ENCODE measurements at regions not wholly inside any gene's neighbourhood (a gene's known extent, or its start where the extent isn't known, plus 50 kb on each side); places are given as distances from the start of the nearest gene placed in this dataset.

GRCh38 chr10:60663850-60664249, 114.4 kb upstream of the CDK1 start:
- DNase-seq: peak; percentile 59

DNA sequence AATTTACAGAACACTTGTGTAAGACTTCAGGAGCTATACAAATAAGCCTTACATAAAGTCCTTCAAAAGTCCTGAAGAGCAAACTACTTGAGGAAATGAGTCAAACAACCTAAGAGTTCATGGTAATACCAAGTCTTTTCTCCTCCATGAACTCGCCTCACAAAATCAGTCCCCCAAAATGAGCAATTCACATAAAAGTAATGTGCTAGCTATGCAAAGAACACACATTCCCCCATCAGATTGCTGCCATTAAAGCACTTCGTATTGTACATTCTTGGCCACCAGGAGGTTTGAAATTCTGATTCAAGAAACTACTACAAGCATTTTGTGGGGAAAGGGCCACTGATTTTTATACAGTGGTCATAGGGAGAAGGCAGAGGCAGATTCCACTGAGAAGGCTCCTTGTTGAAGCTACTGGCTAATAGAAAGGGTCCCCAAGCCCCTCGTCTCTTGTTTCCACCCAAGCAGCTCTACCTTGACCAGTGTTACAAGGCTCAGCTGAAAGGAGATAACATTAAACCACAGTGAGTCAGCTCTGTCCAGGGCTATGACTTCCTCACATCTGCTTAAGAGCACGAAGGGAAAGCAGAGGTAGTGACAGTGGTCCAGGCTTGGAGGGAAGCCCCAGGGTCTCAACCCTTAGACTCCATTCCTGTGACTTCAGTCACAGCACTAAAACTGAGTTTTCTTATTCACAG, 115.2 kb upstream of the CDK1 start:
- DNase-seq: no peak

DNA sequence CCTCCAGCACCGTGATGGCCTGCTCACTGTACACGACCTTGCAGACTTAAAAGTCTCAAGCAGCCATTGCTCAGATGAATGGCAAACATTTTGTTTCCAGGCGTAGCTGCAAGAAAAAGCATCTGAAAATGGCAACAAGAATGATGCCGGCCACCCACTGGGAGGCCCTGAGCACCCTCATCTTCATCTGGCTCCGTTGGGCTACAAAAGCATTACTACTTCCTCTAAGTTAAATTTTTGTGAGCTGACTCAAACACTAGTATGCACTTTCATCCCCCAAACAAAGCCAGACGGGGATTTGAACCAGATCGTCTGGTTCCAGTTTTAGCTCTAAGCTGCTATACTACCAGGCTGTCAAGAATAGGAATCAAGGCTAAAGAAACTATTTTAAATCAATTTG, 116.6 kb upstream of the CDK1 start:
- DNase-seq: no peak

- no peak for DNase-seq
Measured at GRCh38 chr10:60660625-60661024, 117.7 kb upstream of the CDK1 start.

GRCh38 chr10:60654813-60655464, 123.3 kb upstream of the CDK1 start:
- no peak for DNase-seq

DNA sequence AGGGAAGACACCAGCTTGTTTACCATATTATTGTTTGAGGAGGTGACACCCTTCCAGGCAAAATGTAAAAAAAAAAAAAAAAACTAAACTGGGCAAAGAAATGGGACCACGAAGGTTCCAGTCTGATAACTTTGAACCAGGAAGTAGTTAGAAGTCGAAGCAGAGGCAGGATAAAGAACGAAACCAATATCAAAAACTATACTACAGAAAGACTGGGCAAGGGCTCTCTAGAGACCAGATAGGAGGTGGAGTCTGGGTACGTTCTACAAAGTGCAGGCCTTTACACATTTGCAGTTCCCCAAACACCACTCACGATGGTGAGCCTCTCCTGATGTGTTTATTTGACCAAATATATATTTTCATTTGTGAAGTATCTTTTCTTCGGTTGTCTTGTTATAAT, 125.7 kb upstream of the CDK1 start:
- no peak for DNase-seq

- no peak for DNase-seq
Measured at GRCh38 chr10:60650378-60650800, 127.9 kb upstream of the CDK1 start.

DNA sequence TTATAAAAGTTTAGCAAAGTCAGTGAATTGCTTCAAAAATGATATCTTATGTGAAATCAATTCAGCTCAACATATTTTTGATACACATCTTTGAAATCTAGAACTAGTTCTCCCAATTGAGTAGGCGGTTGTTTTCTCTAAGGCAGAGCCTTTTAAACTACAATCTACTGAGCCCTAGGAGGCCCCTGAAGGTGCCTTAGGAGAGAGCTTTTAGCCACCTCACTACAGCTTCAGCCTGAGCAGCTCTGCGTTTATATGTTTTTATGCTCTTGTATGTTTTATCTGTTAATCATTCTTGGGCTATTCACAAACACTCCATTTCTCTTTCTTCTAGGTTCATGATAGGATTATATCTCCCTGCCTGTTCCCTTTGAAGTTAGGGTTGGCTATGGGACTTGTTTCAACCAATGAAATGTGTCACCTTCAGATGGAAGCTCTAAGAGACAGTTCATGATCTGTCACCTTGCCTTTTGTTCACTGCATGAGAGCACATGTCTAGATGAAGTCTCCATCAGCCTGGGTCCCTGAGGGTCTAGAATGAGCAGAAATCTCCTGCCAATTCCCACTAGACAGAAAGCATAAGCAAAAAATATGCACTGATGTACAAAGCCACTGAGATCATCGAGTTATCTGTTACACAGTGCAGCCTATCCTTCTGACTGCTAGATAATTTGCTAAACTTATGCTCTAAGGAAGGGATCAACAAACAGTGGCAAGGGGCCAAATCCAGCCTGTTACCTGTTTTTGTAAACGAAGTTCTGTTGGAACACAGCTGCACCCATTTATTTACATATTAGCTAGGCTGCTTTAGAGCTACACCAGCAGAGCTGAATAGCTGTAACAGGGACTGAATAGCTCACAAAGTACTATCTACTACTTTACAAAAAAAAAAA, 128.5 kb upstream of the CDK1 start:
- no peak for DNase-seq

DNA sequence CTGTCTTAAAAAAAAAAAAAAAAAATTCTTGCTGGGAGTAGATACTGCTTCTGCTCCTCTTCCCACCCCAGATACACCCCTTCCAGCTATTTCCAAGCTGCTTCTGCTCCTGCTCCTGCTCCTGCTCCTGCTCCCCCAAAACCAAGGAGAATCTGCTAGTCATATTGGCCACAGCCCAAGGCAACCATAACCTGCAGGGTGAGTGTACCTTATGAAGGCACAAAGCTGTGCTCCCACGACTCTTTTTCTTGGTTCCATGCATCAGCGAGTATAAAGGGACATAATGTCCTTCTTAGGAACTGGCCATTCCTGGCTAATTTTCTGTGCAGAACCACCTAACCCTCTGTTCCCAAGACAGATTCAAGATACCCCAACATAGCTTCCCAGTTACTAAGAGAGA, 129.5 kb upstream of the CDK1 start:
- DNase-seq: no peak

DNA sequence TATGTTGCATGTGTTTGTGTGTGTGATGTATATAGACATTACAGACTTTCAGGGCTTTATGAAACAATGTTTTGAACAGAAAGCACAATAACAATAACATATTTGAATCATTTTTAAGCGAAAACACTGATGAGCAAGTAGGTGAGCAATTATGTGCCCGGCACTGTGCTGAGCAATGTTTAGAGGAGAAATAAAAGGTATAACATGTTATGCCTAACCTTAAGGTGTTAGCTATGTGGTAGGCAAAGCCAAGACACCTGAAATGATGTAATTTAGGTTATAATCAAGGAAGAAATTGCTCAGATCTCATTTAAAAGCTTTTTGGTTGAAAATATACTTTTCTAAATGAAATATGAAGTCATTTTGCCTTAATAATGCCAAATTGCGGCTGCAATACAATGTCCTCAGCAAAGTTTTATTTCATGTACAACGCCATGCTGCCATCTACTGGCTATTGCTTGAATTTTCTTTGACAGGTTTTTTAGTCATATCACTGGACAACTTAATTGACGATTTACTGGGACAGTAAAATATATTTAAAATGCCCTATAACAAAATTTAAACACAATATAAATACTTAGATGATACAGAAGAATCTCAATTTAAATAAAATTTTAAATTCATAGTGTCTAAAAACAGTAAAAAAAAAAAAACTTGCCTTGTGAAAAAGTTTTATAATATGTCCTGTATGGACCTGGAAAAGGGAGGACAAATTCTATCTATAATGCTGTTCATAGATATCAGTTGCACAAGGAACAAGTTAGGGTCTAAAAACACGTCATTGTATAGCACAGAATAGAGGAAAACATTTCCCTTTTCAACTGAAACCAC, 131.1 kb upstream of the CDK1 start:
- DNase-seq: no peak

DNA sequence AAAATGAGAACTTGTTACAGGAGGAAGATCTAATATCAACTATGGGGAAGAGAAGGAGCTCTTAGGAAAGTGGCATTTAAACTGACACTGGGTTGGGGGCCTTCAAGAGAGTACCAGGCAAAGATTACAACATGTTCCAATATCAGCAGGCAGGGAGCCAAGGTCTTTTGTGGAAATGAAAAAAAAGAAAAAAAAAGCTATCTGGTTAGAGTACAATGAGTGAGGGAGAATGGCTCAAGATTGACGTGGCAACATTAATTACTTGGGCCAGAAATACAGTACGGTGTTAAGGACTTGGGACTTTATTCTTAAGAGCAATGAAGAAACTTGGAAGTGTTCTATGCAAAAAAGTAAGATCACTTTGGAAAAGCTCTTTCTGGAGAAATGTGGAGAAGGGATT, 132.3 kb upstream of the CDK1 start:
- no peak for DNase-seq

DNA sequence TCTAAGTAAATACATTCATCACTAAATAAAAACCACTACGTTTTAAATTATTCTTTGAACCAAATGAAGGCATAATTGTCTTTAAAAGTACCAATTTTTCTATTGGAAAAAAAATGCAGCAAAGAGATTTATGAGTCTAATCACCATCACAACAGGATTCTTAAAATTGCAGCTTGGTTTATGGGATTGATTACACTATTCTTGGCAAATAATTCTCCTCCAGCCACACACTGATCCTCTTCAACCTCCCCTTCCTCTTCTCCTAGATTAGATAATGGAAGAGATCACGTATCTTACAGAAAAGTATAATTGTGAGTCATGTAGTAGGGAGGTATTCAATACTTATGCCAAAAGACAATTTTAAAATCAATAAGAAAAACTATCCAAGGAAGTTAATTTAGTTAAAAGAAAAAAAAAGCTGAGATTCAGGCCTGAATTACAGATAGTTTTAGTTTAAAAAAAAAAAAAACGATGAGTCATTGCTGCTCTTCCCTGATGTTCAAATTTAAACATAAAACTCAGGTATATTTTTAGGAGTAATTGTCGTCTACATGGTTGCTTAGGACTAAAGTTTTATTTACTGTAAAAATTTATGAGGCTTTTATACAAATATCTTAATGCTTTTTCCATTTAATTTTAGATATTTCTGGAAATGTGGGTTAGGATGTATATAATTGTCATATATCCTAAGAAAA, 133.7 kb upstream of the CDK1 start:
- DNase-seq: no peak

- DNase-seq: no peak
Measured at GRCh38 chr10:60643874-60644273, 134.4 kb upstream of the CDK1 start.

DNA sequence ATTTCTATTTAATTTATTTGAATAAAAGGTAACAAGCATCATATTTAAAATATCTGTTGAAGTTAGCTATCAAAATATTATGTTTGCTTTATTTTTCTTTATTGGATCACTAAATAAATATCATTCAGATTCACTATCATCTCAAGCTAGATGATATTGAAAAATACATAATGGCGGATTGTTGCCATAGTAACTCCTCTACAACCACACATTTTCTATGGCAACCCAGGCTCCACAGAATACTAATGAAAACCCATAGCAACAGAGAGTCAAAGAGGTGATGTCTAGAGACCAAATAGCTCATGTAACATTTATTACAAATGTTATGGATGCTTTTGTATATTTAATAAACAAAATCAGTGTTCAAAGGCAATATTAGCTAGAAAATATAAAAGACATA, 148.9 kb upstream of the CDK1 start:
- DNase-seq: no peak

DNA sequence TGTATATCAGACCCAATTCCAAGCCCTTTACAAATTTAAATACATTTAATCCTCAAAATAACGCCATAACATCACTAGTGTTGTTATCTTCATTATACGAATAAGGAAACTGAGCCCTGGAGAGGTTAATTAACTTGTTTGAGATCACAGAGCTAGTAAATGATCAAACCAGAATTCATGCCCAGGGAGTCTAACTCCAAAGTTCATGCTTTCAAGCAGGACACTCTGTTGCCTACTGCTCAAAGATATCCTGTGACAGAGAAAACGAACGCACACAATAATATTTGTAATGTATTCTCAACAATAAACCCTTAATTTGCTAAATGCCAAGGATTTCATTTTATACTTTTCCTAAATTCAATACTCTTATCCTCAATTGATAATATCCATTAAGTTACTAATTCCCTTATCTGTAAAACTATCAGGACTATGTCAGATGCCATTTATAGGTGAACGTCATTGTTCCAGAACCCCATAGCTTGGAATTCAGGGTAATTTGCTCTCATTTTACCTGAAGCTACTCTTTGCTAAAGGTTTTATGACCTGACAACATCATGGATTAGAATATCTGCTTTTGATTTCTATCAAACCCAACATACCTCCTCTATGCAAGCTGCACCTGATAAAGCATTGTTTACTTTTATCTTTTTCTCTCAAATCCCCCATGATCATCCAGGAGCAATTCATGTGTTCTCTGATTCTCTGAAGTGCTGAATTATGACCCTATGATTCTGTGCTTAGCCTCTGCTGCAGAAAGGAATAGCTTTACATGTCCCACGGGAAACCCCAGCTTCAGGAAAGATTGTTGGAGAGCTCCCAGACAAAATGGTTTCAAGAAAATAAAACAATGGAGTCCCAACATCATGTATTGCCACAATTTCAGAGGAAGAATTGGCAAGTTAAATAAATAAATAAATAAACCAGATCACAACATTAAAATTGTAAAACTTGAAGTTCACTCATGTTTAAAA, 150.2 kb upstream of the CDK1 start:
- no peak for DNase-seq

DNA sequence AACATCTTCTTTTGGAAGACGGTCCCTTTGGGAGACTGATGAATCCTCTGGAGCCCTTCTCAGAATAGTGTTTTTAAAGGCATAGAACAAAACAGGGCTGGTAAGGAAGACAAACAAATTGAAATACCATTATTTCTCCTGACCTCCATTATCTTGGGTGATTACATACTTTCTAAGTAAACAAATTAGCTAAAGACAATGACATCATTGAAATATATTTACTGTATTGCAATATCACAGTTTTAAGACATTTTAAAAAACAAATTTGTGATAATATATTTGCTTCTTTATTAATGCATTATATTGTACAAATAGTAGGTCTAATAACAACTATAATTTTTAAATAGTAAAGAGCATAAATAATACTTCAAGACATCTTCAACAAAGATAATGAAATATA, 152.2 kb upstream of the CDK1 start:
- no peak for DNase-seq

GRCh38 chr10:60623627-60624026, 154.7 kb upstream of the CDK1 start:
- DNase-seq: no peak

DNA sequence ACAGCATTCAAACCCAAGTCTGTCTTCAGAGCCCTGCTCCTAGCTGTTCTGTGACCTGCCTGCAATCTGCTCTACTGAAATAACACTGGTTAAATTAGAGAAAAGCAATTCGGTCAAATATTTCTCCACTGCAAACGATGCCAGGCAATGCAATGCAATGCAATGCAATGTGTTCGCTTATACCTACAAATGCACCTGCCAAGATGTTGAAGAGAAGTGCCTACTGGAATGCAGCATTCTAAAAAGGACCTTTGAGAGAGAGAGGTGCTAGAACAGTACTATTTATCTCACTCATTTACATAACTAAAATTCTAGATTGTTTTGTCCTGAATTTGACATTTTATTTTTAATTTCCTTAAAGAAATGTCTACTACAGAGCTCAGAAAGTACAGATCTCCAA, 157.3 kb upstream of the CDK1 start:
- no peak for DNase-seq

GRCh38 chr10:60618861-60619260, 159.4 kb upstream of the CDK1 start:
- no peak for DNase-seq

DNA sequence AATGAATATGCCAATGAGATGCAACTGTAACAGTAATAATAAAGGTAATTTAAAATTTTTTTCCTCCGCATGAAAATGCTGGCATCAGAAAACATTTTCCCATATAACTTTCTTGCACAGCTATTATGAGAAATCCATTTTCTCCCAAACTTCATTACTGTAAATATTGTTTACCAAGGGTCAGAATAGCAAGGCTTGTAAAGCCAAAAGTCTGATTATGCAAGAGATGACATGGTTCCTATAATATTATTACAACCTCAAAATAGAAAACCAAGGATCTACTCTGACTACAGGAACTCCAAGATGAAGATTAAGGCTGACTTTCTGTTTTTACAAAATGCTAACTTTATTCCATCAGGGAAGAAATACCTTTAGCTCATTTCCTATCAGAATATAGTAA, 162.7 kb upstream of the CDK1 start:
- no peak for DNase-seq

DNA sequence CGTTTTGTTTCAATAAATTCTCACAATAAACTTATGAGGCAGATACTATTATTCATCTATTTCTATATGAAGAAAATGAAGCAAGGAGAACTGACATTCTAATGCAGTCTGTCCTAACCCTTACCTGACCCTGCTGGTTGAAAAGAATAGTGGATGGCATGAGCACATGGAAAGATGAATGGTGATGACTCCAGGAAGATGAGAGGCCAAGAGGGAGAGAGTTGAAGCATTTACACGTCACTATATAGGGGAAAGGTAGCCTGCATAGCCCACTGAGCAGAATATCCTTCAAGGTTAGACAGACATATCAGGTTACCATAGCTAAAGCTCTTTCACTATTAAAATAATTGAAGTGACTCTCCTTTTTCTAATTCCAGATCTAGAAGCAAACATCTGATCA, 163.9 kb upstream of the CDK1 start:
- no peak for DNase-seq

All from NCI-H2029 (cell line).